ENCODE measurements at regions not wholly inside any gene's neighbourhood (a gene's known extent, or its start where the extent isn't known, plus 50 kb on each side); places are given as distances from the start of the nearest gene placed in this dataset.

DNA sequence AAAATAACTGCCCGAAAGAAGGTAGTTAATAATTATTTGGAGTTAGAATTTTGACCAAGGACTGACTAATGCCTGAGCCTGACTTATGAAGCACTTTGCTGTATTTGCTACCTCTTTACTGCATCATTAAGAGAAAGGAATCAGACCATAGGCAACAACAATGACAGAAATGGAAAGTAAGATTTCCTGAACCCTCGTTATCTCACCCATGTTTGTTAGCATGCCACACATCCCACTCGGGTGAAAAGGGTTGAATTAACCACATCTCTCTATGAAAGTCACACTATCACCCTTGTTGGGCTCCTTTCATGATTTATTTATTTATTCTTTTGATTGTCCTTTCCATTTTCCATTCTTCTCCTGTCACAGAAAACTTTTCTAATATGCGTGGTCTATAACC is 59.6 kb downstream of the OLIG3 start:
- DNase-seq = no peak

GRCh38 chr6:137432054-137432611 is 62.1 kb downstream of the OLIG3 start:
- DNase-seq = no peak

DNA sequence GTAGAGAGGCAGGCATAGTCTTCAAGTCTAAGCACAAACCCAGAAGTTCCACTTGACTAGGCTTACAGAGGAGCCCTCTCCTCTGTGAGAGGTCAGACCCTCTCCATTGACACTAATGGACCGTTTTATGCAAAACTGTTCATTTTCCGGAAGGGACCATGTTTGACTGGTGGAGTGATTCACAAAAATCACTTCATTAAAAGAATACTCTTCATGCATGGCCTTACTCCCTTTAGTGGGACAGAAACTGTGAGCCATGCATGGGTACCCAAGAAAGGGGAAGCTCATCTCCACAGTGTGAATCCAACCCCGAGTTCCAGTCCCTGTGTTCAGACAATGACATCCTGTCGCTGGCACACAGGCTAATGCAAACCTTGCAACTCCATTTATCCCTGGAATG is 63.2 kb downstream of the OLIG3 start:
- no peak for DNase-seq

GRCh38 chr6:137427656-137428290 is 66.4 kb downstream of the OLIG3 start:
- DNase-seq = no peak

- DNase-seq = no peak
Measured at GRCh38 chr6:137426007-137426689, 68.0 kb downstream of the OLIG3 start.

DNA sequence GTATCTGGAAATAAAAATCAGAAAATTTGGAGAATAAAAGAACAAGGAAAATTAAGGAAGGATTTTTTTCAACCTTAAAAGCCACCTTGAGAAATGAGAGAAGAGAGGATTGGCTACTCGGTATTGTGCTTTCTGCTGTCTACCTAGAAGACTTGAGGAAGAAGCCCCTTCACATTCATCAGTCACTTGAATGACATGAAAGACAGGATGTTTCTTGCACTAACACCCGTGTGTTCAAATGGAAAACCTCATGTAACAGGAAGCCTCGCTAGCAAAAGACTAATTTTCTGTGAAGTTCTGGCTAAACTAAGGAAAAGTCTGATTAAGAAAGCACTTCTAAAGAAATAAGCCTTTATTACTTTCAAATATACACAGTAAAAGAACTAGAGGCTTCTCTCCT is 69.9 kb downstream of the OLIG3 start:
- DNase-seq = no peak

- DNase-seq = no peak
Measured at GRCh38 chr6:137423451-137424168, 70.6 kb downstream of the OLIG3 start.

GRCh38 chr6:137417396-137417795 is 76.8 kb downstream of the OLIG3 start:
- no peak for DNase-seq

DNA sequence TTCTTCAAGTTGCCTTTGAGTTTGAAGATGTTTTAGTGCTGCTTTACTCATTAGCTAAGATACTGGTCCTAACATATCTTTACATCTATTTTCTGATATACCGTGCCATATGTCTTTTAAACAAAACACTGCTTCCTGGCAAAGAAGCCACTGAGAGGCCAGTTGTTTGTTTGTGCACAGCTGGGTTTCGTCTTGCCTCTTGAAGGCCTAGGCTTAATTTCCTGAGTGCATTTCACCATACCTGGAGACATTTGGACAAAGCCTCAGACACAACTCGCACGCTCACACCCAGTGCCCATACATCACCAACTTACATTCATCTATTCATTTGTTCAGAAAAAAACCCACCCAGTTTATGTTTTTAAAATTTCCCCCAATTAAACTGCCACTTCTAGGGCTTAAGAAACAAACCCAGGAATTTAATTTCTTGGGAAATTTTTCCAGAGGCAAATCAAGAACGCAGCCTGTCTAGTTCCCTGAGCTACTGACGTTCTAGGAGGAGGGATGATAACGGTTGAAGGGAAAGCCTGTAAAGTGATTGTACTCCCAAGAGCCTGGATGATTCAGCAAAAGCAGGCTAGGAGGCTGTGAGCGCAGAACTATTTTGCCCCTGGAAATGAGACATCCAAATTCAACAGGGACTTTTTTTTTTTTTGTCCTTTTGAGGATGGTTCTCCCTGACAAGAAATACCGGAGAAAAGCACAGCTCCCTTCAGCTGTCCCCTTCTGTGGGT is 77.7 kb downstream of the OLIG3 start:
- no peak for DNase-seq

GRCh38 chr6:137415834-137416190 is 78.4 kb downstream of the OLIG3 start:
- DNase-seq = no peak

- peak; percentile 62 for DNase-seq
Measured at GRCh38 chr6:137415127-137415833, 78.9 kb downstream of the OLIG3 start.

DNA sequence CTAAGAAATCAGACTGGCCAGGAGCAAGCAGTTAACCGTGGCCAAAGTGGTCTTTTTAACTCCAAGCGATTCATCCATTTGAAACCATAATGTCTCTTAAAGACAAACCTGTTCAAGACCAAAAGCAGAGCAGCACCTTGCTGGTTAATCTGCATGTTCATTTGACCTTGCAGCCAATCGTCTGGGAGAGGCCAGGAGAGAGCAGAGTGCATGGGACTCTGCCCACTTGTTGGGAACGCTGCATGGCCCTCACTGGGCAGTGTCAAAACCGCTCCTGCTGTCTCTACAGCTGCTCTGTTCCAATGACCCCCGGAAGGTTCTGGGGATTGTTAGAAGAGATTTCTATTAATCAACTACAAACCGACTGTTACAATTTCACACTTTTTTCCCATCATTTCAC is 79.6 kb downstream of the OLIG3 start:
- DNase-seq = no peak

GRCh38 chr6:137413482-137413881 is 80.7 kb downstream of the OLIG3 start:
- DNase-seq = no peak

- DNase-seq = no peak
Measured at GRCh38 chr6:137412562-137412961, 81.6 kb downstream of the OLIG3 start.

- DNase-seq = no peak
Measured at GRCh38 chr6:137409266-137409777, 84.9 kb downstream of the OLIG3 start.

- no peak for DNase-seq
Measured at GRCh38 chr6:137407816-137408215, 86.4 kb downstream of the OLIG3 start.

- no peak for DNase-seq
Measured at GRCh38 chr6:137405806-137406205, 88.4 kb downstream of the OLIG3 start.

- no peak for DNase-seq
Measured at GRCh38 chr6:137403855-137404254, 90.3 kb downstream of the OLIG3 start.

DNA sequence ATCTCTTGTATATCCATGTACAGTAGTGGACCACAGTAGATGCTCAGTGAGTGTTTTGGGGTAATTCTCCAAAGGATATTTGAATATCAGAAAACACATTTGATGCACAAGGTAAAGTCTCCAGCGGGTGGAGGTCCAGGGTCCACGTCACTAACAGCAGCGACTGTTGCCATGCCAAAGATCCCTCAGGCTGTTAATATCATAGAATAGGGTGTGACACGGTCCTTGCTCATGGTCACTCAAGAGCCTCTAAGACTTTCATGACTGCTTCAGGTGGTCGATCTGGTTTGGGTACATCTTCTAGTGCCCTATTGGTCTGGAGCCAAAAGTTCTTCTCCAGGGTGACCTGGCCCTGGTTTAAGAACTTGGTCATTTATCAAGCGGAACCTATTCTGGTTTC is 90.8 kb downstream of the OLIG3 start:
- DNase-seq = no peak

DNA sequence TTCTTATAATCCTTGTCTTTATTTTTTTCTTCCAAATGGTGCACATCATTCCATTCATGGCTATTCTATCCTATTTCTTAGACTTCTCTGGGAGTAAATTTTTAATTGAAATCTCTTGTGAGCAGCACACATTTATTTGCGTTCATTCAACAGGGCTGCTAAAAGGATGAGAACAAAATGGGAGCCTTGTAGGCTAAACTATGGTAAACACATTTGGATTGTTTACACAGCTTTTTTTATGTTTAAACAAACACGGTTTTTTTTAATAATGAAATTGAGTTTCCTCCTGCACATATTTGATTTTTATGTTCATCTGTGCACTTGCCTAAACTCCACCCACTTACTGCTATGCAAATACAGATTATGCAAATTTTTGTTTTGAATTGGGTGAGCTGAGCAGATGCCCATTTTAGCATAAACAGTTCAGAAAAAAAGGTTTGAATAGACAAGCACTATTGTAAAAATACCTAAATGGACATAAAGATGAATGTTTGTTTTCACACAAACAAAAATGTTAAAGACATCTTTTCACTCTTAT is 92.0 kb downstream of the OLIG3 start:
- DNase-seq = no peak

- no peak for DNase-seq
Measured at GRCh38 chr6:137401088-137401487, 93.1 kb downstream of the OLIG3 start.
